ENCODE measurements at regions not wholly inside any gene's neighbourhood (a gene's known extent, or its start where the extent isn't known, plus 50 kb on each side); places are given as distances from the start of the nearest gene placed in this dataset.

DNA sequence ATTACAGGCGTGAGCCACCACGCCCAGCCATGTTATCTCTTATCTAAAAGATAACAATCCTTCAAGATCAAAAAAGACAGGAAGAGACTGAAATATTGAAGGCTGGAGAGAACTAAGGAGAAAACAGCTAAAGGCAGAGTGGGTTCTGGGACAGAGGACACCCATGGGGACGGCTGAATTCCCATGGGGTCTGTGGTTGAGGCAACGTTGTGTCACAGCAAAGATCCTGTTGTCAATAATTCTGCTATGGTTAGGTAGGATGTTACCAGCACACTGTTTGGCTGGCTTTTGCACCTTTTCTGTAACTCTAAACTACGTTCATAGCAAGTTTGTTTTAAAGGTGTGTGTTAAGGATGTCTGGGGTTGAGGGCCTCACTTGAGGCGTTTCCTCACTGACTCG is 137.7 kb upstream of the APCDD1 start:
- no peak for DNase-seq (ENCODE audit: low read depth)

- DNase-seq (ENCODE audit: low read depth): no peak
Observed at GRCh38 chr18:10317864-10318690, 136.4 kb upstream of the APCDD1 start.

DNA sequence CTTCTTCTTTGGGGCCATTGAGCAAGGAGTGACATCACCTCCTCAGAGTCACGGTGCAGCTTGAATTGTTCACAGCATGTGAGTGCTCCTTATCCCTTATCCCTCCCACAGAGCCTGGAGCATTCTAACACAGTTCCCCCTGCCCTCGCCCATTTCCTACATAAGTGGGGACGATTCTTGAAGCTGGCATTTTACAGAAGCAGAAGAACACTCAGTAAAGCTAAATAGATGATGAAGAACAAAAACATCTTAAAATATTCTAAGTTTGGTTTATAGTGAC is 135.8 kb upstream of the APCDD1 start:
- no peak for DNase-seq (ENCODE audit: low read depth)

- no peak for DNase-seq (ENCODE audit: low read depth)
Observed at GRCh38 chr18:10319026-10319425, 135.4 kb upstream of the APCDD1 start.

GRCh38 chr18:10319914-10320600 is 134.4 kb upstream of the APCDD1 start:
- no peak for DNase-seq (ENCODE audit: low read depth)

GRCh38 chr18:10320791-10321190 is 133.6 kb upstream of the APCDD1 start:
- no peak for DNase-seq (ENCODE audit: low read depth)

- no peak for DNase-seq (ENCODE audit: low read depth)
Observed at GRCh38 chr18:10321576-10321975, 132.9 kb upstream of the APCDD1 start.

DNA sequence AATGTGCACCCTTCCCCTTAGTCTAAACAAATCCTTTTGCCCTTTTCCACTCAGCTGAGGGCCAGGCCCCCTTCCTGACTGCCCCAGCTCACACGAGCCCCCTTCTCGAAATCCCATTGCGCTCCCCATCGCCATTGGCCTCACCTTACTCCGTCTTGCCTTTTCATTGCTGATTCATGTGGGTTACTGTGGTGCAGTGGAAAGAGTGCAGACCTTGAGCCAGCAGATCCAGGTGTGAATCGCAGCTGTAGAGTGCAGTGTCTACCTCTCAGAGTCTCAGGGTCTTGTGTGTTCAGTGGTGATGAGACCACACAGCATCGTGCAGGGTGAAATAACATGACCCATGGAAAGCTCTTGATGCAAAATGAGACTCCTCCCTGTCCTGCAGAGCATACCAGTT is 132.4 kb upstream of the APCDD1 start:
- DNase-seq (ENCODE audit: low read depth): no peak

- no peak for DNase-seq (ENCODE audit: low read depth)
Observed at GRCh38 chr18:10322435-10322834, 132.0 kb upstream of the APCDD1 start.

DNA sequence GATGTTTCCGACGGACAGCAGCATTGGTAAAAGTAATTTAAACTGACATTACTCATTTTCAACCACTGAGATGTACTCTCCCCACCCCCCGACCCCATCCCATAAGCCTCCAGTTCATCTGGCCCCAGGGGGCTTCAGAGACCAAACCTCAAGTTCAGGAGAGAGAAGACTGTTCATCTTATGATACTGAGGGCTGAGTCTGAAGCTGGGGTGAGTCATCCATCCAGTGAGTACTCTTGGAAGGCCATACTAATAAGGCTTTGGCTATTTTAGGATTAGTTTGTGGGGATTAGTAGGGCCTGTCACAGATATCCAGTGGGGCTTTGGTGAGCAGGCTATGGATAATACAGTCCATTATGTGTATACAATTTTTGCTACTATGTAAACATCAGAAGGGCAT is 125.3 kb upstream of the APCDD1 start:
- DNase-seq (ENCODE audit: low read depth): no peak

DNA sequence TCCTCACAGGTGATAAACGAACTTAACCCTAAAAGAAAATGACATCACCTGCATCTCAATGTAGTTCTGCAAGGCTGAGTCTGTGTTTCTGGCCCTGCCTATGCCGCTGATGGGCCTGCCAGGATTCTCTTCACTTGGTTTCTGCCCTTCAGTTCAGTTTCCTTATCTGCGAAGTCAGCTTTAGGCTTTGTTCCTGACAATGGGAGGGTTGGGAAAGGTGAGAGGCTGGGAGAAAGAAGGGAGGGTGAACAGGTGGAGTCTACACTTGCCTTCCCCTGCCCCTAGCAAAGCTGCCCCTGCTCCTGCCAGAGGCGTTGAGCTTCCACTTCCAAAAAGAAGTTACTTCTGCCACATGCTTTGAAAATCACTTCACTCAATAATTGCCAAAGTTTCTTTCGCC is 124.0 kb upstream of the APCDD1 start:
- no peak for DNase-seq (ENCODE audit: low read depth)

GRCh38 chr18:10332452-10332851 is 122.0 kb upstream of the APCDD1 start:
- no peak for DNase-seq (ENCODE audit: low read depth)

- DNase-seq (ENCODE audit: low read depth): no peak
Observed at GRCh38 chr18:10336749-10337350, 117.6 kb upstream of the APCDD1 start.

GRCh38 chr18:10340821-10341220 is 113.6 kb upstream of the APCDD1 start:
- DNase-seq (ENCODE audit: low read depth): no peak

- DNase-seq (ENCODE audit: low read depth): no peak
Observed at GRCh38 chr18:10343778-10344177, 110.7 kb upstream of the APCDD1 start.

DNA sequence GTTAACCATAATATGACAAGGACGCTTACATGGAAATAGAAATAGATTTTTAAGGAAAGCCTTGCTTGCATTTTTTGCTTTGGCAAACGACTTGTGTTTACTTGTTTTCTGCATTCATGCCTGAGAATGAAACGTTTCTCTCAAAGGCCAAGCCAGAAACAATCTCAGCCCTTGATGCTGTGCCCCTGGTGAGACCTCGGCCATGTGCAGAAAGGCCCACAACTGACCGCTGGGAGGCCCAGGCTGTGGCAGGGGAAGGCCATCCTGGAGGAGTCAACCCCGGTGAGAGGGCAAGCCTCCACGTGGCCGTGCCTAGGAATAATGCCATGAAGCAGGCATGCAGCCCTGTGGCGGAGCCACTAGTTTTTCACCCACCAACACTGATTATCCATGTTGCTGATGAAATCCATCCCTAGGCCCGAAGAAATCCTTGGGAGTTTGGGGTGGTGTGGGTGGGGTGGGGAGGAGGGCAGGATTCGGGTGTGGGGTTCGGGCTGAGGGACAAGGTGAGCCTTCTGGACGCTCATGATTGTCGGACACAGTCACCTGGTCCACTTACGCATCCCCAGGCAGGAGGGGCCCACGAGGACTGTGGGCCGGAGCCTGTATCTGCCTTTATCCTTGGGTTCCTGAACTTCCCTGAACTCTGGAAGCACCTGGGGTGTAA is 107.6 kb upstream of the APCDD1 start:
- no peak for DNase-seq (ENCODE audit: low read depth)

DNA sequence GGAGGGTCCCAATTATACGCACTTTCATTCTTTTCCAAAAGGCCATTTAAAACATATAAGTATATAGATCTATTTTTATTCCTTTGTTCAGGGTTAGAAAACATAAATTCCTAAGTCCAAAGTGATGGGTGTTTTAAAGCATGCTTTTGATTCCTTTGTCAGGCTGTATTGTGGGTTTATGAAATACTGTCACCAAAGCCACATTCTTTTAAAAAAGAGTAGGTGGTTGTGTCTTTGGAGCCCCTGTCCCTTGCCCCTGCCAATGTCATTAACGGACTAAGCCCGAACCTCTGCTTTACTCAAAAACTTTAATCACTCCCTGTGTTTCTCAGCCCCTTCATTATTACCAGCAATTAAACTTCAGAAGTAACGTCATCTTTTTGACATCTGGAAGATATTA is 104.9 kb upstream of the APCDD1 start:
- no peak for DNase-seq (ENCODE audit: low read depth)

- no peak for DNase-seq (ENCODE audit: low read depth)
Observed at GRCh38 chr18:10350661-10351060, 103.8 kb upstream of the APCDD1 start.

DNA sequence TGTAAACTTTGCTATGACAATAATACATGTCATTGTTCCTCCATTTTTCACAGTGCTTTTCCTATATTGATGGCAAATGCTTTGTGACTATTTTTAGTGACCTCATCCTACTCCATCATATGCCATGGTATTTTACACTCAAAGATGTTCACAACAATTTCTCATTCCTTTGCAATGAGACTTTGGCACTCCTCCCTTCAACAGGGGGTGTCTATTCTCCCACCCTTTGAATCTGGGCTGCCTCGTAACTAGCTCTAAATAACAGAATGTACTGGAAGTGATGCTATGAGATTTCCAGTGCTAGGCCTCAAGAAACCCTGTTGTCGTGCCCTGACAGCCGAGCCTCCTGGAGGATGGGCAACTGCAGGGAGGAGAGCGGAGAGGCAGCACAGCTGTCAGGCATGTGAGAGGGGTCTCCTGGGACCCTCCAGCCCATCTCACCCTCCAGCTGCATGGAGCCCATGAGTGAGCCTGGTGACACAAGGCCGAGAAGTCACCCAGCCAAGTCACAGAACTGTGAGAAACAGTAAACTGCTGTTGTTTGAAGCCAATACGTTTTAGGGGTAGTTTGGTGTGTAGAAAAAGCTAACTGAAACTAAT is 103.1 kb upstream of the APCDD1 start:
- no peak for DNase-seq (ENCODE audit: low read depth)

DNA sequence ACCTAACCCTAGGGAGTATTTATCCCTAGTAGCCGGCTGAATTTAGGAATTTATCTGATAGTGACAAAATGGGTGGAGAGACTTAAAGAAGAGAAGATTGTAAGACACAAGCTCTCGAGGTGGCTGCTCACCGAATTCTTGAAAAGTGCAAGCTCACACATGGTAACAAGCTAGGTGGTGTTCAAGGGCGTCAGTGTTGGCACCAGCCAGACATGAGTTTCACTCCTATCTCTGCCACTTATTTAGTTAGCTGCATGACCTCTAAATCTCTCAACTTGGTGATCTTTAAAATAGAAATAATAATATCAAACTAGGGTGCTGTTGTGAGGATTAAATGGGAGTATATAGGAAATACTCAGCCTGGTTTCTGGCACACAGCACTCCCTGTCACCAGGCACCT is 102.6 kb upstream of the APCDD1 start:
- DNase-seq (ENCODE audit: low read depth): no peak

DNA sequence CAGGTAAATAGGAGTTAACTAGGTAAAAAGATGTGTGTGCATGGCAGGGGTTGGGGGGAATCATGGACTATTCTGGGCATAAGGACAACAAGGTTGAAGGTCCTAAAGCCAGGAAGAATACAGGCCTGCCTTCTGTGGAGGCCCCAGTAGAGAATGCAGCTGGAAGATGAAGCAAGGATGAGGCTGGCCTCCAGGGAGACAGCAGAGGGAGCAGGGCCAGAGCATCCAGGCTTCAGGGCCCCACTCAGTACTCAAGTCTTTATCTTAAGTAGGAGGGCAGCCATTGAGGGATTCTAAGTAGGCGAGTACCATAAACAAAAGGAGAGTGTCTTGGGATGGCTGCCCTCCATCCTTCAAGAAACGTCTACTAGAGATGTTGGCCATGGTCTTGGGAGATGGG is 101.8 kb upstream of the APCDD1 start:
- DNase-seq (ENCODE audit: low read depth): no peak

- no peak for DNase-seq (ENCODE audit: low read depth)
Observed at GRCh38 chr18:10353791-10354190, 100.6 kb upstream of the APCDD1 start.

Measured in activated T-cell treated with anti-CD3 and anti-CD28 coated beads for 1 hour (primary cell).